GM11168 (cell line): ENCODE measurements at regions not wholly inside any gene's neighbourhood (a gene's known extent, or its start where the extent isn't known, plus 50 kb on each side); places are given as distances from the start of the nearest gene placed in this dataset.
"Not testable (repeated sequence)": the region's sequence is repeated elsewhere in the genome, so short reads cannot be mapped to it uniquely, and the experiment has no call there.

Experiments used
- in situ Hi-C: fragments of 300-500 bp; cut with MboI; formaldehyde crosslinking; loops from one replicate; pipeline ENCODE4 v1.12.0; 2022; ENCODE audit warnings: low sequenced_read_pairs; ENCODE audit not compliant: unreplicated experiment

GRCh38 chr2:113838744-113839444 is 51.0 kb upstream of the ACTR3 start:
- in situ Hi-C loops, result loop anchor here (10.0 kb wide), 1 partner anchor 74 kb away; no protein-coding TSS in a partner anchor

GRCh38 chr2:113838277-113838676 is 51.6 kb upstream of the ACTR3 start:
- in situ Hi-C loops, result loop anchor here (10.0 kb wide), 1 partner anchor 73 kb away; no protein-coding TSS in a partner anchor

GRCh38 chr2:113834051-113834730 is 55.7 kb upstream of the ACTR3 start:
- in situ Hi-C loops, result loop anchor here (10.0 kb wide), 1 partner anchor 69 kb away; no protein-coding TSS in a partner anchor

- in situ Hi-C loops, result loop anchor here (10.0 kb wide), 1 partner anchor 68 kb away; no protein-coding TSS in a partner anchor
Observed at GRCh38 chr2:113832795-113833290, 57.0 kb upstream of the ACTR3 start.

- in situ Hi-C loops, result loop anchor here (10.0 kb wide), 1 partner anchor 66 kb away; no protein-coding TSS in a partner anchor
Observed at GRCh38 chr2:113831161-113831560, 58.7 kb upstream of the ACTR3 start.

GRCh38 chr2:113829761-113830160 is 60.1 kb upstream of the ACTR3 start:
- in situ Hi-C loops, result loop anchor here (10.0 kb wide), 1 partner anchor 65 kb away; no protein-coding TSS in a partner anchor

GRCh38 chr2:113829270-113829669 is 60.6 kb upstream of the ACTR3 start:
- in situ Hi-C loops, result no loop called here

GRCh38 chr2:113828049-113828742 is 61.7 kb upstream of the ACTR3 start:
- in situ Hi-C loops, result no loop called here

- in situ Hi-C loops, result no loop called here
Observed at GRCh38 chr2:113827426-113827825, 62.5 kb upstream of the ACTR3 start.

- in situ Hi-C loops, result no loop called here
Observed at GRCh38 chr2:113826346-113827285, 63.3 kb upstream of the ACTR3 start.

- in situ Hi-C loops, result no loop called here
Observed at GRCh38 chr2:113823716-113824595, 65.9 kb upstream of the ACTR3 start.

GRCh38 chr2:113822087-113822815 is 65.8 kb upstream of the SLC35F5 start:
- in situ Hi-C loops, result no loop called here

- in situ Hi-C loops, result no loop called here
Observed at GRCh38 chr2:113818382-113818951, 62.0 kb upstream of the SLC35F5 start.

GRCh38 chr2:113813396-113813795 is 57.0 kb upstream of the SLC35F5 start:
- in situ Hi-C loops, result not testable (repeated sequence)

GRCh38 chr2:113812204-113812603 is 55.8 kb upstream of the SLC35F5 start:
- in situ Hi-C loops, result no loop called here

- in situ Hi-C loops, result no loop called here
Observed at GRCh38 chr2:113809076-113809736, 52.8 kb upstream of the SLC35F5 start.

- in situ Hi-C loops, result no loop called here
Observed at GRCh38 chr2:113807721-113808120, 51.3 kb upstream of the SLC35F5 start.
